Mesothelial cell of epicardium (in vitro differentiated cells): ENCODE measurements at regions not wholly inside any gene's neighbourhood (a gene's known extent, or its start where the extent isn't known, plus 50 kb on each side); places are given as distances from the start of the nearest gene placed in this dataset.

ENCODE experiments used
- DNase-seq, 2 experiments: peaks; one replicate each; pipeline ENCODE4 v3.0.0; 2021; ENCODE audit warnings: low spot score in 2 of 2; ENCODE audit not compliant: unreplicated experiment in 2 of 2
- H3K27ac Mint-ChIP-seq: 2 replicates; pipeline ENCODE4 v1.8.0; 2021; ENCODE audit warnings: mixed read lengths
- H3K27me3 Mint-ChIP-seq: 2 replicates; pipeline ENCODE4 v1.8.0; 2021; ENCODE audit warnings: low read depth, mixed read lengths
- H3K36me3 Mint-ChIP-seq: 2 replicates; pipeline ENCODE4 v1.8.0; 2021; ENCODE audit warnings: mixed read lengths
- H3K4me1 Mint-ChIP-seq: 2 replicates; pipeline ENCODE4 v1.8.0; 2021; ENCODE audit warnings: mixed read lengths
- H3K4me3 Mint-ChIP-seq: 2 replicates; pipeline ENCODE4 v1.8.0; 2021; ENCODE audit warnings: mild to moderate bottlenecking, moderate library complexity, mixed read lengths
- H3K9me3 Mint-ChIP-seq: 2 replicates; pipeline ENCODE4 v1.8.0; 2021; ENCODE audit warnings: mixed read lengths
- CTCF ChIP-seq: fragments of 200-600 bp; sonication (generic); IDR thresholded peaks from one replicate; pipeline ENCODE4 v1.5.0; 2021; ENCODE audit warnings: antibody characterized with exemption; ENCODE audit not compliant: unreplicated experiment

GRCh38 chr5:135240283-135240633 is 158.8 kb downstream of the MACROH2A1 start:
- TF ChIP-seq CTCF: no peak
- no peaks in the 10 kb centered on the region for H3K27me3 Mint-ChIP-seq
- no peaks in the 10 kb centered on the region for H3K9me3 Mint-ChIP-seq
- no peak for DNase-seq
- H3K27ac Mint-ChIP-seq: peak overlapping the region; percentile 4
- peaks cover 35% of the 10 kb centered on the region for H3K4me1 Mint-ChIP-seq
- H3K36me3 Mint-ChIP-seq: no peaks in the 10 kb centered on the region
- H3K4me3 Mint-ChIP-seq: no peak overlapping the region

- TF ChIP-seq CTCF: no peak
- H3K27ac Mint-ChIP-seq: peak overlapping the region; percentile 4
- H3K9me3 Mint-ChIP-seq: no peaks in the 10 kb centered on the region
- no peak overlapping the region for H3K4me3 Mint-ChIP-seq
- peaks cover 34% of the 10 kb centered on the region for H3K4me1 Mint-ChIP-seq
- H3K27me3 Mint-ChIP-seq: no peaks in the 10 kb centered on the region
- peak in 1 of 2 experiments; percentile 37 for DNase-seq
- H3K36me3 Mint-ChIP-seq: no peaks in the 10 kb centered on the region
These were observed 159.4 kb downstream of the MACROH2A1 start for GRCh38 chr5:135239453-135240282.

- Mint-ChIP-seq H3K36me3 (no peaks in the 10 kb centered on the region), H3K27me3 (no peaks in the 10 kb centered on the region), H3K4me1 (peaks cover 31% of the 10 kb centered on the region), H3K9me3 (no peaks in the 10 kb centered on the region), H3K27ac (no peak overlapping the region), H3K4me3 (no peak overlapping the region)
- DNase-seq: peak in 1 of 2 experiments; percentile 36
- TF ChIP-seq CTCF: no peak
These were observed 160.2 kb downstream of the MACROH2A1 start for GRCh38 chr5:135238622-135239452.

- Mint-ChIP-seq H3K4me1 (peaks cover 31% of the 10 kb centered on the region), H3K9me3 (no peaks in the 10 kb centered on the region), H3K36me3 (no peaks in the 10 kb centered on the region), H3K27me3 (no peaks in the 10 kb centered on the region), H3K4me3 (no peak overlapping the region), H3K27ac (peak overlapping the region; percentile 34)
- no peak for TF ChIP-seq CTCF
- no peak for DNase-seq
These were observed 161.3 kb downstream of the MACROH2A1 start for GRCh38 chr5:135237748-135238103.

GRCh38 chr5:135236908-135237747 is 161.9 kb downstream of the MACROH2A1 start:
- H3K36me3 Mint-ChIP-seq: no peaks in the 10 kb centered on the region

More at GRCh38 chr5:135236908-135237747, 161.9 kb downstream of the MACROH2A1 start:
- Mint-ChIP-seq H3K4me1 (peaks cover 28% of the 10 kb centered on the region), H3K27ac (peak overlapping the region; percentile 34), H3K9me3 (no peaks in the 10 kb centered on the region), H3K27me3 (no peaks in the 10 kb centered on the region), H3K4me3 (no peak overlapping the region)
- peak in 1 of 2 experiments; percentile 35 for DNase-seq
- no peak for TF ChIP-seq CTCF
